ENCODE measurements at regions not wholly inside any gene's neighbourhood (a gene's known extent, or its start where the extent isn't known, plus 50 kb on each side); places are given as distances from the start of the nearest gene placed in this dataset.

- no peak for DNase-seq (ENCODE audit: low read depth)
- TF ChIP-seq CTCF (IDR thresholded peaks at IDR 0.05; ENCODE audit: insufficient read depth, low read depth, low read length, missing control alignments): no peak
- no peak overlapping the region for H3K4me3 ChIP-seq (ENCODE audit: low read depth, low read length)
These were observed 591.0 kb upstream of the ATP2B1 start for GRCh38 chr12:90299666-90300065.

- DNase-seq (ENCODE audit: low read depth): peak; percentile 31
- H3K4me3 ChIP-seq (ENCODE audit: low read depth, low read length): no peak overlapping the region
- no peak for TF ChIP-seq CTCF (IDR thresholded peaks at IDR 0.05; ENCODE audit: insufficient read depth, low read depth, low read length, missing control alignments)
These were observed 590.5 kb upstream of the ATP2B1 start for GRCh38 chr12:90299121-90299520.

GRCh38 chr12:90298289-90298948 lies 589.8 kb upstream of the ATP2B1 start:
- no peak for TF ChIP-seq CTCF (IDR thresholded peaks at IDR 0.05; ENCODE audit: insufficient read depth, low read depth, low read length, missing control alignments)
- no peak overlapping the region for H3K4me3 ChIP-seq (ENCODE audit: low read depth, low read length)
- no peak for DNase-seq (ENCODE audit: low read depth)

GRCh38 chr12:90295858-90296257 lies 587.2 kb upstream of the ATP2B1 start:
- no peak for DNase-seq (ENCODE audit: low read depth)
- H3K4me3 ChIP-seq (ENCODE audit: low read depth, low read length): no peak overlapping the region
- TF ChIP-seq CTCF (IDR thresholded peaks at IDR 0.05; ENCODE audit: insufficient read depth, low read depth, low read length, missing control alignments): no peak

- no peak for DNase-seq (ENCODE audit: low read depth)
- H3K4me3 ChIP-seq (ENCODE audit: low read depth, low read length): no peak overlapping the region
- no peak for TF ChIP-seq CTCF (IDR thresholded peaks at IDR 0.05; ENCODE audit: insufficient read depth, low read depth, low read length, missing control alignments)
These were observed 583.5 kb upstream of the ATP2B1 start for GRCh38 chr12:90292183-90292582.

GRCh38 chr12:90290980-90291975 lies 582.6 kb upstream of the ATP2B1 start:
- DNase-seq (ENCODE audit: low read depth): no peak
- TF ChIP-seq CTCF (IDR thresholded peaks at IDR 0.05; ENCODE audit: insufficient read depth, low read depth, low read length, missing control alignments): no peak
- H3K4me3 ChIP-seq (ENCODE audit: low read depth, low read length): no peak overlapping the region
